ENCODE measurements at regions not wholly inside any gene's neighbourhood (a gene's known extent, or its start where the extent isn't known, plus 50 kb on each side); places are given as distances from the start of the nearest gene placed in this dataset.
A peak's percentile ranks its signal among the peaks of the same experiment; 100 is the strongest.

- in situ Hi-C loops (cut with HindIII; ENCODE audit: low sequenced_read_pairs), result no loop called here
- peak; percentile 5 for DNase-seq (ENCODE audit: low read depth, low spot score)
- no peak overlapping the region for H3K4me3 ChIP-seq (ENCODE audit: low read depth, low read length)
- TF ChIP-seq CTCF (IDR thresholded peaks at IDR 0.05; ENCODE audit: low read depth, low read length), result no peak
Measured at GRCh38 chr10:7475046-7475911, 64.4 kb upstream of the SFMBT2 start.

DNA sequence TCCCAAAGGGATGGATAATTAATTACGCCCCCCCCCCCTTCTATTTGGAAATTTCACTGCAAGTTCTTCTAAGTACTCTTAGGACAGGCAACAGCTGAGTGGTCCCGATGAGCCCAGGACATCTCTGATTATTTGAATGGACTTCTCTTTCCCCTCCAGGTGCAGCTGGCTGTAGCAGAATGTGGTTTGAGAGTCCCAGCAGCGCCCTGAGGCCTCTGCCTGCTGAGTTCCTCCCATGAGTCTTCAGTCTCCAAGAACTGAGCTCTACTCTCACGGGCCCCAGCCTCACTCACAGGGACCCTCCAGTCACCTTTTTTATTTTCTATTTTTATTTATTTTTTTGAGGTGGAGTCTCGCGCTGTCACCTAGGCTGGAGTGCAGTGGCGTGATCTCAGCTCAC, 63.6 kb upstream of the SFMBT2 start:
- DNase-seq (ENCODE audit: low read depth, low spot score), result no peak
- H3K4me3 ChIP-seq (ENCODE audit: low read depth, low read length), result no peak overlapping the region
- in situ Hi-C loops (cut with HindIII; ENCODE audit: low sequenced_read_pairs), result no loop called here
- no peak for TF ChIP-seq CTCF (IDR thresholded peaks at IDR 0.05; ENCODE audit: low read depth, low read length)

GRCh38 chr10:7473474-7473873, 62.6 kb upstream of the SFMBT2 start:
- H3K4me3 ChIP-seq (ENCODE audit: low read depth, low read length), result no peak overlapping the region
- in situ Hi-C loops (cut with HindIII; ENCODE audit: low sequenced_read_pairs), result no loop called here
- TF ChIP-seq CTCF (IDR thresholded peaks at IDR 0.05; ENCODE audit: low read depth, low read length), result no peak
- DNase-seq (ENCODE audit: low read depth, low spot score), result no peak

GRCh38 chr10:7471720-7472367, 61.0 kb upstream of the SFMBT2 start:
- DNase-seq (ENCODE audit: low read depth, low spot score), result no peak
- in situ Hi-C loops (cut with HindIII; ENCODE audit: low sequenced_read_pairs), result no loop called here
- no peak overlapping the region for H3K4me3 ChIP-seq (ENCODE audit: low read depth, low read length)
- TF ChIP-seq CTCF (IDR thresholded peaks at IDR 0.05; ENCODE audit: low read depth, low read length), result no peak

- in situ Hi-C loops (cut with HindIII; ENCODE audit: low sequenced_read_pairs), result no loop called here
- TF ChIP-seq CTCF (IDR thresholded peaks at IDR 0.05; ENCODE audit: low read depth, low read length), result no peak
- no peak for DNase-seq (ENCODE audit: low read depth, low spot score)
- H3K4me3 ChIP-seq (ENCODE audit: low read depth, low read length), result no peak overlapping the region
Measured at GRCh38 chr10:7470371-7470770, 59.5 kb upstream of the SFMBT2 start.

- no peak overlapping the region for H3K4me3 ChIP-seq (ENCODE audit: low read depth, low read length)
- in situ Hi-C loops (cut with HindIII; ENCODE audit: low sequenced_read_pairs), result no loop called here
- TF ChIP-seq CTCF (IDR thresholded peaks at IDR 0.05; ENCODE audit: low read depth, low read length), result no peak
- no peak for DNase-seq (ENCODE audit: low read depth, low spot score)
Measured at GRCh38 chr10:7467031-7467667, 56.3 kb upstream of the SFMBT2 start.

Measured in astrocyte of the spinal cord (primary cell).